GM23338 (cell line): ENCODE measurements at regions not wholly inside any gene's neighbourhood (a gene's known extent, or its start where the extent isn't known, plus 50 kb on each side); places are given as distances from the start of the nearest gene placed in this dataset.

Experiments
- EZH2 ChIP-seq: fragments of 200-600 bp; sonication (generic); IDR thresholded peaks from one replicate; pipeline ENCODE4 v1.8.0; 2017; ENCODE audit warnings: antibody characterized with exemption, mild to moderate bottlenecking, low read depth; ENCODE audit not compliant: unreplicated experiment
- EZH2phosphoT487 ChIP-seq: fragments of 200-600 bp; sonication (generic); IDR thresholded peaks from one replicate; pipeline ENCODE4 v1.8.1; 2018; ENCODE audit warnings: antibody characterized with exemption; ENCODE audit not compliant: unreplicated experiment
- JUNB ChIP-seq: IDR thresholded peaks from one replicate; pipeline ENCODE4 v1.6.1; 2016; ENCODE audit warnings: antibody characterized with exemption; ENCODE audit not compliant: unreplicated experiment
- POLR2AphosphoS5 ChIP-seq: IDR thresholded peaks from 2 replicates; pipeline ENCODE4 v1.6.1; 2016; ENCODE audit warnings: antibody characterized with exemption, low read depth
- REST ChIP-seq: IDR thresholded peaks from one replicate; pipeline ENCODE4 v1.6.1; 2018; ENCODE audit warnings: antibody characterized with exemption; ENCODE audit not compliant: unreplicated experiment
- ZNF114 ChIP-seq: fragments of 250-450 bp; sonication (Bioruptor Pico); IDR thresholded peaks from 2 replicates; pipeline ENCODE4 v1.5.0; 2020; ENCODE audit warnings: mild to moderate bottlenecking, moderate library complexity
- ZNF331 ChIP-seq: fragments of 250-450 bp; sonication (Bioruptor Pico); IDR thresholded peaks from 2 replicates; pipeline ENCODE4 v1.5.0; 2020; ENCODE audit warnings: low read depth, mild to moderate bottlenecking, moderate library complexity
- TF ChIP-seq, protein P1 (sequence below), 2 experiments: fragments of 200-600 bp in 1 of 2; sonication (generic) in 1 of 2; conservative IDR thresholded peaks; 2 replicates each; pipeline versions ENCODE4 v1.5.1 to v1.6.1; 2016 to 2017; ENCODE audit warnings: antibody characterized with exemption in 2 of 2, low read depth in 2 of 2, mild to moderate bottlenecking in 2 of 2, moderate library complexity in 1 of 2

DNA sequence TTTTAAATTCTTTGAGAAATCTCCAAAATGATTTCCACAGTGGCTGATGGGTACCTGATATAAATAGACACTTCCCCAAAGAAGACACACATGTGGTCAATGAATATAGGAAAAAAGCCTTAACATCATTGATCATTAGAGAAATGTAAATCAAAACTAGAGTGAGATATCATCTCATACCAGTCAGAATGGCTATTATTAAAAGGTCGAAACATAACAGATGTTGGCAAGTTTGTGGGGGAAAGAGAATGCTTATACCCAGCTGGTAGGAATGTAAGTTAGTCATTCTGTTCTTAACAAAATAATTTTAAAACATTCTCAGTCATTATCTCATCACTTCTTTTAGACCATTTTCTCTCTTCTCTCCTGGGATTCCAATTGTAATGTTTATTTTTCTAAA lies 1666.0 kb upstream of the ACO1 start:
- TF ChIP-seq, protein P1, sequence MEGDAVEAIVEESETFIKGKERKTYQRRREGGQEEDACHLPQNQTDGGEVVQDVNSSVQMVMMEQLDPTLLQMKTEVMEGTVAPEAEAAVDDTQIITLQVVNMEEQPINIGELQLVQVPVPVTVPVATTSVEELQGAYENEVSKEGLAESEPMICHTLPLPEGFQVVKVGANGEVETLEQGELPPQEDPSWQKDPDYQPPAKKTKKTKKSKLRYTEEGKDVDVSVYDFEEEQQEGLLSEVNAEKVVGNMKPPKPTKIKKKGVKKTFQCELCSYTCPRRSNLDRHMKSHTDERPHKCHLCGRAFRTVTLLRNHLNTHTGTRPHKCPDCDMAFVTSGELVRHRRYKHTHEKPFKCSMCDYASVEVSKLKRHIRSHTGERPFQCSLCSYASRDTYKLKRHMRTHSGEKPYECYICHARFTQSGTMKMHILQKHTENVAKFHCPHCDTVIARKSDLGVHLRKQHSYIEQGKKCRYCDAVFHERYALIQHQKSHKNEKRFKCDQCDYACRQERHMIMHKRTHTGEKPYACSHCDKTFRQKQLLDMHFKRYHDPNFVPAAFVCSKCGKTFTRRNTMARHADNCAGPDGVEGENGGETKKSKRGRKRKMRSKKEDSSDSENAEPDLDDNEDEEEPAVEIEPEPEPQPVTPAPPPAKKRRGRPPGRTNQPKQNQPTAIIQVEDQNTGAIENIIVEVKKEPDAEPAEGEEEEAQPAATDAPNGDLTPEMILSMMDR (conservative IDR thresholded peaks at IDR 0.05; ENCODE audit: low read depth in 2 of 2) = no peak
- TF ChIP-seq ZNF114 (CRISPR knock-in tag) (no peak), EZH2 (no peak), JUNB (no peak), EZH2phosphoT487 (no peak), ZNF331 (CRISPR knock-in tag) (no peak), REST (no peak), POLR2AphosphoS5 (no peak)
